ENCODE measurements at regions not wholly inside any gene's neighbourhood (a gene's known extent, or its start where the extent isn't known, plus 50 kb on each side); places are given as distances from the start of the nearest gene placed in this dataset.
"Not testable (repeated sequence)": the region's sequence is repeated elsewhere in the genome, so short reads cannot be mapped to it uniquely, and the experiment has no call there.

DNA sequence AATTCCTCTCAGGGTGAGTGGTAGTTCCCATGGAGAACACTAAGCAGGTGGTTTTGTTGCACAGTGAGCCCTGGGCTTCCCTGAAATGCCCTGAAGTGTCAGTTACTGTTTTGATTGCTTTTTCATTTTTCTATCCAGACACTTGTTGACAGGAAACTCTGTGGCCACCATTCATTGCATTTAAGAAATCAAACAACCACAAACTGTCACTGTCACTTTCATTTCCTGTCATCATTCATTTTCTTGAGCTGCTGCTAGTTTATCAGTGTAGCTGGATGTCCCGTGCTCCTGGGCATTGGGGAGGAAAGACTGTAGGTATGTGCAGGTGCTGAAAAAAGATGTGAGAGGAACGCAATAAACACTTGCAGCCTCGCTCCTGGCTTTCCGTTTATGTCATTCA, 891.6 kb upstream of the ZEB2 start:
- DNase-seq = peak; percentile 28
- Mint-ChIP-seq H3K4me1 (peaks cover 19% of the 10 kb centered on the region), H3K36me3 (ENCODE audit: low read depth) (no peaks in the 10 kb centered on the region), H3K27ac (no peak overlapping the region), H3K9me3 (no peaks in the 10 kb centered on the region), H3K27me3 (peaks cover 43% of the 10 kb centered on the region), H3K4me3 (no peak overlapping the region)
- CTCF ChIA-PET = no interaction called here
- POLR2A ChIA-PET = no interaction called here

DNA sequence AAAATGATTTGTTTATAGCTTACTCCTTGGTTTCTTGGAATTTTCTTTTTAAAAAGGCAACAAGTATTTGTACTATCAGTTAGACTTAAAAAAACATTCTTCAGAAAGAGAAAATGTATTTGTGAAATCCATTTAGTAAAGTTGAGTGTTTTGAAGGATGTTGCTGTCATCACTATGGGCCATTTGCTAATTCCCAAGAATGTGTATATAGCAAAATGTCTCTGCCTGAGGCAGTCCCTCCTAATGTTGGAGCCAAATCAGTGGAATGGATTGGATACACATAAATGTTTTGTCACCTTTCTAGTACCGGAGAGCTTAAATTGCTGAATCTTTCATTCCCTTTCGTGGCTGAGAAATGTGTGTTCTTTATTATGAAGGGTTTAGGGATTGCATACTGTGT, 890.2 kb upstream of the ZEB2 start:
- peaks cover 33% of the 10 kb centered on the region for H3K27me3 Mint-ChIP-seq
- H3K4me3 Mint-ChIP-seq = no peak overlapping the region
- no peaks in the 10 kb centered on the region for H3K9me3 Mint-ChIP-seq
- no peak overlapping the region for H3K27ac Mint-ChIP-seq
- H3K36me3 Mint-ChIP-seq (ENCODE audit: low read depth) = no peaks in the 10 kb centered on the region
- ChIA-PET CTCF (no interaction called here), POLR2A (no interaction called here)
- H3K4me1 Mint-ChIP-seq = peaks cover 19% of the 10 kb centered on the region
- no peak for DNase-seq

DNA sequence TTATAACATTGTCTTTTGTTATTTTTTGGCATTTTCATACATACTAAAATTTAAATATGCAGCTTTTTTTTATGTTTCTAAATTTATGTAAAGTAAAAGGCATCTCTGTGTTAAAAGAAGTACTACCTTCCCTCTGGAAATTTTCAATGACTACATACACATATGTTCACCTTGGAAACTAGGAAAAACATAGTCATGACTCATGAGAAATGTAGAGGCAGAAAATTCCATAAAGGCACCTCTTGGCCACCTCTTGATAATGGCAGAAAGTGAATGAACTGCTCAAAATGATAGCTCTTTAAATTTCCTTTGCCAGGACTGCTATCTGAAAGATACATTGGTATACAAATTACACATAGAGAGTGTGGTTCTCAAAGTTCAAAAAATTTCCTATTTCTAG, 889.1 kb upstream of the ZEB2 start:
- H3K4me3 Mint-ChIP-seq = no peak overlapping the region
- no peaks in the 10 kb centered on the region for H3K36me3 Mint-ChIP-seq (ENCODE audit: low read depth)
- no peaks in the 10 kb centered on the region for H3K9me3 Mint-ChIP-seq
- DNase-seq = no peak
- H3K4me1 Mint-ChIP-seq = peaks cover 19% of the 10 kb centered on the region
- CTCF ChIA-PET = no interaction called here
- H3K27me3 Mint-ChIP-seq = peaks cover 32% of the 10 kb centered on the region
- POLR2A ChIA-PET = no interaction called here
- H3K27ac Mint-ChIP-seq = no peak overlapping the region

DNA sequence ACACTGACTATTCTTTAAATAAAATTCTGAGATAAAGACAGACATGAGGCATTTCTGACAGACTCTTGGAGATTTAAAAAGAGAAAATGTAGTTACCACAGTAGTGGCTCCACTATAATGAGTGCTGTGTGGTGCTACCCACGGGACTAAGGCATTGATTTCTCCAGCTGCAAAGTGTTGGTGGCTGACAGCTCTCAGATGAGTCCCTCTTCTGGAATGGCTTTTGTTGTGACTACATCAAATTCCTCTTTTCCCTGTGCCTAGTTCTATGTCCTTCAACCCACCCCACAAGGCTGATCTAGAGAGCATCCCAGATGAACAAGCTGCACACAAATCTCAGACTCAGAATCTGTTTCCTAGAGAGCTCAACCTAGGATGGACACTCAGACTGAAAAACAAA, 884.8 kb upstream of the ZEB2 start:
- ChIA-PET POLR2A (no interaction called here), CTCF (no interaction called here)
- Mint-ChIP-seq H3K36me3 (ENCODE audit: low read depth) (no peaks in the 10 kb centered on the region), H3K27me3 (peaks cover 13% of the 10 kb centered on the region), H3K9me3 (no peaks in the 10 kb centered on the region), H3K4me1 (no peaks in the 10 kb centered on the region), H3K4me3 (no peak overlapping the region), H3K27ac (no peak overlapping the region)
- DNase-seq = no peak

DNA sequence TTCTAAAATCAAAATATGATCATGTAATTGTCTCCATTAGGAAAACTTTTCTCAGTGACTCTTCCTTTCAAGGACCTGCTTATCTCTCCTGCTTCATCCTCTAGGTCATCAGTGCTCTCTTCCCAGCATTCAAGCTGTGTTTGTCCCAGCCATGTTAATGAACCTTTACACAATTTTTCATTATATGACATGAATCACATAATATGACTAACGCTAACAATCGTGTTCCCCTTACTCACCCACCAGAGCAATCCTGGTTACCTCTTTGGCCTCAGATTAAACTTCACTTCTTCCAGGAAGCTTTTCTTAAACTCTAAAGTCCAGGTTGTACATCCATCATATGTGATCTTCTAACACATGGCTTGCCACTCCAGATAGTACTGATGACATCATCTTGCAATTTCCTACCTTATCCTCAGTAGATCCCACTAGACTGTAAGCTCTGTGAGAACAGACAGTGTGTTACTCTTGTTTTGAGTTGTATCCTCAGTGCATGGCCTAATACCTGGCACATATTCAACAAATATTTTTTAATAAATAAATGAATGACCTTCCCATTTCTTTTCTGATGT, 882.9 kb upstream of the ZEB2 start:
- no peak for DNase-seq
- no peaks in the 10 kb centered on the region for H3K36me3 Mint-ChIP-seq (ENCODE audit: low read depth)
- no peak overlapping the region for H3K27ac Mint-ChIP-seq
- ChIA-PET POLR2A (no interaction called here), CTCF (no interaction called here)
- H3K4me3 Mint-ChIP-seq = no peak overlapping the region
- H3K4me1 Mint-ChIP-seq = no peaks in the 10 kb centered on the region
- H3K27me3 Mint-ChIP-seq = peaks cover 10% of the 10 kb centered on the region
- no peaks in the 10 kb centered on the region for H3K9me3 Mint-ChIP-seq

DNA sequence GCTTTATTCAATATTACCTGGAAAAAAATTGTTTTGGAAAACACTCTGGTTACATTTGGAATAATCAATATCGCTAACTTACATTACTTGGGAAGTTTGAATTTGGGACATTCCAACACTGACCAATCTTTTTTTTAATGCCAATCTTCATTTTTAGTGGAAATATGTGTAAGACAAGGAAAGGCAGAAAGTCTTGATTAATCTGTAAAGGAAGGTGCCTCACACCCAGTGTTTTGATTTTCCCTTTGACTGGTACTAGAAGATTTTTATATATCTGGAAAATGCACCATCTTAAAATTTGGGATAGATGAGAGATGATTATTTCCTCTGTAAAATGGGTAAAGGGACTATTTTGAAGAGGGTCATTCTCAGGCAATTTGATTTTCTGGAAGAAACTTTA, 879.2 kb upstream of the ZEB2 start:
- no peaks in the 10 kb centered on the region for H3K36me3 Mint-ChIP-seq (ENCODE audit: low read depth)
- H3K27ac Mint-ChIP-seq = no peak overlapping the region
- no peaks in the 10 kb centered on the region for H3K27me3 Mint-ChIP-seq
- ChIA-PET CTCF (no interaction called here), POLR2A (no interaction called here)
- no peaks in the 10 kb centered on the region for H3K9me3 Mint-ChIP-seq
- no peak overlapping the region for H3K4me3 Mint-ChIP-seq
- no peak for DNase-seq
- no peaks in the 10 kb centered on the region for H3K4me1 Mint-ChIP-seq

DNA sequence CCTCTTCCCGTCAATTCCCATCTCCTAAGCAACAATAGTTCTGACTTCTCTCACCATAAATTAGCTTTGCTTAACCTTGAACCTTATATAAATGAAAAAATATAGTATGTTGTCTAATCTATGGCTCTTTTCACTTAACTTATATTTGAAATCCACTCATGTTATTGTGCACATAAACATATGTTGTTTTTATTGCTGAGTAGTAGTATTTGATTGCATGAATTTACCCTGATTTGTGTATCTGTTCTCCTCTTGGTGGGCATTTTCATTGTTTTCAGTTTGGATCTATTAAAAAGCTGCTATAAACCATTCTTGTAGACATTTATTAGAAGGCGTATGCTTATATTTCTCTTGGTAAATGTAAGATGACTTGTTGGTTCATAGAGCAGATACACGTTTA, 874.3 kb upstream of the ZEB2 start:
- no peak for DNase-seq
- no peaks in the 10 kb centered on the region for H3K4me1 Mint-ChIP-seq
- ChIA-PET POLR2A (no interaction called here), CTCF (no interaction called here)
- no peak overlapping the region for H3K27ac Mint-ChIP-seq
- H3K36me3 Mint-ChIP-seq (ENCODE audit: low read depth) = no peaks in the 10 kb centered on the region
- no peak overlapping the region for H3K4me3 Mint-ChIP-seq
- H3K27me3 Mint-ChIP-seq = no peaks in the 10 kb centered on the region
- H3K9me3 Mint-ChIP-seq = no peaks in the 10 kb centered on the region

DNA sequence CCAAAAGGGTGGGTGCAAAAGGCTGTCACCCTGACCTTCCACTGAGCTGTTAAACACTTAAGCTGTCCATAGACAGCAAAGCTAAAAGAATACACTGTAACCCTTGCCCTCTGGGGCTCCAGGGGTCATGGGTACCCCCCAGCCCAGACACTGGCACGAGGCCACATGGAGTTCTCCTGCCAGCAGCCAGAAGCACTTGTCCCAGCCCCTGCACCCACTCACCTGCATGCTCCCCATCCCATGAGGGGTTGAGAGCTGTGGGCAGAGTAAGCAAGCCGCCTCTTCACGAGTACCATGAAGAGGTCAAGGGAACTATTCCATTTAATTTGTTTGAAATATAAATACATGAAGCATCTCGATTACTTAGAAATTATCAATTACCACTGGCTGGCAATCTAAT, 867.1 kb upstream of the ZEB2 start:
- ChIA-PET POLR2A (no interaction called here), CTCF (no interaction called here)
- Mint-ChIP-seq H3K4me1 (no peaks in the 10 kb centered on the region), H3K27me3 (no peaks in the 10 kb centered on the region), H3K9me3 (no peaks in the 10 kb centered on the region), H3K27ac (no peak overlapping the region), H3K4me3 (no peak overlapping the region), H3K36me3 (ENCODE audit: low read depth) (no peaks in the 10 kb centered on the region)
- no peak for DNase-seq

DNA sequence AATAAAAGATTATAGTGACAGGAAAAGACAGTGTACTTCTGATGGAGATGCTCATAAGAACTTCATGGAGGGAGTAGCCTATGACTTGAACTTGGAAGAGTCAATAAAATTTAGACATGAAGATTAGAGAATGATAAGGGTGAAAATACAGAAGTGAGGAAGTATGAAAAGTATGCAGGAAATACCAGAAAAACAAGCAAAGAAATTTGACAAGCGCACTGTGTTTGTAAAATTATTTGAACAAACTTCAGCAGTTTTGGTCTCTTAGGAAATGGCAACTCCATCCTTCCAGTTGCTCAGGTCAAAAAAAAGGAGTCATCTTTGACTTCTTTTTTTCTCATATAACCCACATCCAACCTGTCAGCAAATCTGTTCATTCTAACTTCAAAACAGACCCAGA, 864.0 kb upstream of the ZEB2 start:
- Mint-ChIP-seq H3K27me3 (no peaks in the 10 kb centered on the region), H3K4me1 (no peaks in the 10 kb centered on the region), H3K9me3 (no peaks in the 10 kb centered on the region), H3K36me3 (ENCODE audit: low read depth) (no peaks in the 10 kb centered on the region), H3K4me3 (no peak overlapping the region), H3K27ac (no peak overlapping the region)
- ChIA-PET POLR2A (no interaction called here), CTCF (no interaction called here)
- DNase-seq = no peak

DNA sequence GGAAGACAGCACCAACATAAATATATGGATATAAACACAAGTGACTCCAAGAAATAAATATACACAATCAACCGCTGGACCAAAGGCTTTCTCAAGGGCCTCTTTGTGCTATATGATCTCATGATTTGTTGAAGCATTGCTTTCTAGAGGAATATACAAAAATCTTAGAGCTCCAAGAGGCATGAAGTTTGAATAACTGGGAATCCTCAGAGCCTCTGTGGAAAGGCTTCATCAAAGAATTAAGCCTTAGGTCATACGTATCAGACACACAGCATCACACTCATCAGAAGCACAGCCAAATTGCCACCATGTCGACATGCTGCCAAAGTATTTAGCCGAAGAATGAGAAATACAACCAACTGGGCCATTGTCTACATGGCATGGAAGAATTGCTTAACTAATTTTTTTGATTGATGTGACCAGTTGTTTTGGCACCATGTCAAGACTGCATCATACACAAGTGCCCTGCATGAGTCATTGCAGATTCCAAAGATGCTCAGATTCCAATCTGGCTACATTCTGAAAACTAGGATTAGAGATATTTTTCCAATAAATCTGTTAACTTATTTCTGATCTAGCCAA, 860.6 kb upstream of the ZEB2 start:
- Mint-ChIP-seq H3K9me3 (no peaks in the 10 kb centered on the region), H3K4me3 (no peak overlapping the region), H3K27ac (no peak overlapping the region), H3K4me1 (no peaks in the 10 kb centered on the region), H3K36me3 (ENCODE audit: low read depth) (no peaks in the 10 kb centered on the region), H3K27me3 (no peaks in the 10 kb centered on the region)
- no peak for DNase-seq
- ChIA-PET POLR2A (no interaction called here), CTCF (no interaction called here)

DNA sequence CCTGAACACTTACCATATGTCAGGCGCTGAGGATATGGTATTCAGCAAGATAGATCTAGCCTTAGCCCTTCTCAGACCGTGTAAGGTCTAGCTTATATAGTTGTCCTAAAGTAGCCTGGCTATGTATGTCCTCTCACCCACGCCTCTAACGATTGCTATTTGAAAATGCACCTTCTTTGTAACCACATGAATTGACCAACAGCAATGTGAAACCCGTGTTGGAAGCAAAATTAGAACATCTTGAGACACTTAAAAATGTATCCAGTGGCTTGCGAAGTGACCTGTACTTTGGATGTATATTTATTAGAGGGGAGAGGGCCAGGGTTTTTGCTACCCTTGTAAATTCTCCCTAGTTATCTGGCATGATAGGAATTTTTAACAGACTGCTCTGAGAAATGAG, 860.0 kb upstream of the ZEB2 start:
- ChIA-PET CTCF (no interaction called here), POLR2A (no interaction called here)
- H3K4me1 Mint-ChIP-seq = no peaks in the 10 kb centered on the region
- no peak for DNase-seq
- no peaks in the 10 kb centered on the region for H3K27me3 Mint-ChIP-seq
- no peak overlapping the region for H3K4me3 Mint-ChIP-seq
- H3K27ac Mint-ChIP-seq = no peak overlapping the region
- H3K9me3 Mint-ChIP-seq = peaks cover under 1% of the 10 kb centered on the region
- no peaks in the 10 kb centered on the region for H3K36me3 Mint-ChIP-seq (ENCODE audit: low read depth)

DNA sequence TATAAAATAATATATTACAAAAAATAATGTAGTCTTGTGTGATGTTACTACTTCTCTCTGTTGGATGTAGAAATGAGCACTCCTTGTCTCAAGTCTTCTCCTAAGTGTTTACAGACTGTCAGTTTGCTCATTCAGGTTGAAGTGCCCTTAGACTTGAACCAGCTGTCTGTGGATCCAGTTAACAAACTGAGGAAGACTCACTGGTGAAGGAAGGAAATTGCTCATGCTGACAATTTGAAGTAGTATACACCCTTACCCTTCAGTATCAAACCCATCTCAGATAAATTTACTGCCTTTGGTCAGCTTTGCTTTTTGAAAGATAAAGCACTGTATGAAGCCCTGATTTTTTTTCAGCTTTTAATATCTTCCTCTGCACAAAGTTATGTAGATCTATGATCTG, 854.2 kb upstream of the ZEB2 start:
- Mint-ChIP-seq H3K36me3 (ENCODE audit: low read depth) (no peaks in the 10 kb centered on the region), H3K27ac (no peak overlapping the region), H3K9me3 (peaks cover 1% of the 10 kb centered on the region), H3K27me3 (no peaks in the 10 kb centered on the region), H3K4me1 (no peaks in the 10 kb centered on the region), H3K4me3 (no peak overlapping the region)
- POLR2A ChIA-PET = no interaction called here
- CTCF ChIA-PET = no interaction called here
- no peak for DNase-seq

DNA sequence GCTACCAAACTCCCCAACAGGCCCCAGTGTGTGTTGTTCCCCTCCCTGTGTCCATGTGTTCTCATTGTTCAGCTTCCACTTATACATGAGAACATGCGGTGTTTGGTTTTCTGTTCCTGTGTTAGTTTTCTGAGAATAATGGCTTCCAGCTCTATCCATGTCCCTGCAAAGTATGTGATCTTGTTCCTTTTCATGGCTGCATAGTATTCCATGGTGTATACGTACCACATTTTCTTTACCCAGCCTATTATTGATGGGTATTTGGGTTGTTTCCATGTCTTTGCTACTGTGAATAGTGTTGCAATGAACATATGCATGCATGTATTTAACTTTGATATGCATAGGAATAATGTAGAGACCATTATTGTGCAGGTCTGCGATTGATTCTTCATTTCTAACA, 847.4 kb upstream of the ZEB2 start:
- POLR2A ChIA-PET; CTCF ChIA-PET; DNase-seq; H3K9me3 Mint-ChIP-seq; H3K4me3 Mint-ChIP-seq; H3K4me1 Mint-ChIP-seq; H3K36me3 Mint-ChIP-seq (ENCODE audit: low read depth); H3K27me3 Mint-ChIP-seq; H3K27ac Mint-ChIP-seq: not testable (repeated sequence)

DNA sequence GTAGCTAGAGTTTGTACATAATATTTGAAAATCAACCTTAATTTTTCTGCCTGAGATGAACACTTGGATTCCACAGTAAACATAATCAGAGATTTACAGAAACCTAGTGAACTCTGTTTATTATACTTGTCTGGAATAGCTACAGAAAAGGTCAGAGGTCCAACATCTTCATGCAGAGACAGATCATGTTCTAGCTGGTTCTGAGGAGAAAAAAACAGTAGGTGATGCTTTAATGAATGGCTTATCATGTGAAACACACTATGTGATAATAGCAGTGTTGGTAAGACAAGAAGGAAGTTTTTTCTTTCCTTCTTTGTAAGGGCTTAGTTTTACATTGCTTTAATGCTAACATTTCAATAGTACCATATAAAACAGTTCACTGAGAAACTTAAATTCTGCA, 846.4 kb upstream of the ZEB2 start:
- CTCF ChIA-PET = no interaction called here
- no peak overlapping the region for H3K27ac Mint-ChIP-seq
- H3K4me1 Mint-ChIP-seq = no peaks in the 10 kb centered on the region
- H3K36me3 Mint-ChIP-seq (ENCODE audit: low read depth) = no peaks in the 10 kb centered on the region
- POLR2A ChIA-PET = no interaction called here
- DNase-seq = no peak
- no peaks in the 10 kb centered on the region for H3K9me3 Mint-ChIP-seq
- H3K27me3 Mint-ChIP-seq = no peaks in the 10 kb centered on the region
- no peak overlapping the region for H3K4me3 Mint-ChIP-seq
